ENCODE measurements at regions not wholly inside any gene's neighbourhood (a gene's known extent, or its start where the extent isn't known, plus 50 kb on each side); places are given as distances from the start of the nearest gene placed in this dataset.

DNA sequence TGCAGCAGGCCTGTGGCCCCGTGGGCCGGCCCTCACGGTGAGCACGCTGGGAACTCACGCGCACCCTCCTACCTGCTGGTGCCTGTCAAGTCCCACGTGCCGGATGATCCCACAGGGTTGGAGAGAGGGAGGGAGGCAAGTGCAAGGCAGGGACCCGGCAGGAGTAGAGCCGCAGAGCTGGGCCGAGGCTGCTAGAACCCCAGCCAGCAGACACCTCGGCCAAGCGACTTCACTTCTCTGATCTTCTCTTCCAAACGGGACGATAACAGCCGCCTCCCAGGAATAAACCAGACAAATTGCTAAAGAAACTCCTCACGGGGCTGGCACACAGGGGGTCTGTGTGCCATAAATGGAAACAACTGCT lies 1232.8 kb downstream of the TBC1D22A start:
- no peak for DNase-seq

DNA sequence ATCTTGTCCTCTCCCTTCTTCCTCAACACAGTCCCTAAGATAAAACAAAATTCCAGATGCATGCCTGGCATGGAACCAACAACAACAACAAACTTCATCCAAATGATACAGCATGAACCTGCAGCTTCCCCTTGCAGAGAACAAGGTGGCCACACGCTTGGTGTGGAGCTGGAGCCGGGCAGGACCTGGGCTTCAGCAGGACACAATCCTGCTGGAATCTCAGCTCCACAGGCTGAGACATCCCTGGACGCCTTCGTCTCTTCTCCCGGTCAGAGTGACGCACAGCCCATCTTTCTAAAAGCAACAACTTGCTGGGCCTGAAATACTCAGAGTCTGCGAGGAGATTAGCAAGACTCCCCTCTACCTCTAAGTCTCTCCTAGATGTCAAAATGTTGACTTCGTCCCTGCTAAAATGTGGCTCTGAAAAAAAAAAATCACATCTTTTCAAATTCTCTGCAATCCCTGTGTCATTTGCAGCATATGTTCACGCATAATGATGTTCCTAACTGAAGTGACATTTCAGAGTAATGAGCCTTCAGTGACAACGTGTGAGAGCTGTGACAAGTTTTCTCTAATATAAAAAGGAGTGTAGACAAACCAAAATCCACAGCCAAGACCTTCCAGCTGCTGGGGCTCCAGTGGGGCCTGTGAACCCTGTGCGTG lies 1232.3 kb downstream of the TBC1D22A start:
- DNase-seq: no peak

DNA sequence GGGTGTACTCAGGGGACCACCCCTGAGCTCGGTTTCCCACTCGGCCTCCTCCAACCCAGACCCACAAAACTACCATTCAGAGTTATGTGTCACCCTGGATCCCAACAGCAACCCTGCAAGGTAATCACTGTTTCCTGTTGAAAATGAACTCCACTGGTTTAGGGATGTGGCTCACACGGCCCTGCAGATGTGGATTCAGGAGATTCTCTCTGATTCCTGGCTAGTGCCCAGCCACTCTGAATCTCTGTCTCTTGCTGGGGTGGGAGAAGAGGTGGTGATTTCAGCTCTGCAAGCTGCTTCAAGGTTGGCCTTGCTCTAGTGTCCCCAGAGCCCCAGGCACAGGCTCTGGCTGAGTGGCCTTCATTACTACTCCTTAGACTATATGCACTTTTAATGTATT lies 1231.6 kb downstream of the TBC1D22A start:
- no peak for DNase-seq

DNA sequence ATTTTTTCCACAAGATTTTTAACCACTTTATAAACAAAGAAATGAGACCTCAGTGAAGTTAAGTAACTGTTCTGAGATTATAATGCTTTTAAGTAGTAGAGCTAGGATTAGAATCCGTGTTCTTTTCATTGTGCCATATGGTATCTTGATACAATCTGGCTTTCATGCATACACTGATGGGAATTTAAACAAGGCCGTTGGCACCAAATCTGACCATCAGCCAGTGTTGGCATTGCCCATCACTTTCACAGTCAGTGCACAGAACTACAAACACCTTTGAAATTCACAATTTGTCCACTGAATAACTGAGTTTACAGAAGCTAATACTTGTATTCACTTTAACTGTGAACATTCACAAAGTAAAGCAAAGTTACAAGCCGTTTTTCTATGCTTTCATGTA lies 1228.0 kb downstream of the TBC1D22A start:
- DNase-seq: no peak

DNA sequence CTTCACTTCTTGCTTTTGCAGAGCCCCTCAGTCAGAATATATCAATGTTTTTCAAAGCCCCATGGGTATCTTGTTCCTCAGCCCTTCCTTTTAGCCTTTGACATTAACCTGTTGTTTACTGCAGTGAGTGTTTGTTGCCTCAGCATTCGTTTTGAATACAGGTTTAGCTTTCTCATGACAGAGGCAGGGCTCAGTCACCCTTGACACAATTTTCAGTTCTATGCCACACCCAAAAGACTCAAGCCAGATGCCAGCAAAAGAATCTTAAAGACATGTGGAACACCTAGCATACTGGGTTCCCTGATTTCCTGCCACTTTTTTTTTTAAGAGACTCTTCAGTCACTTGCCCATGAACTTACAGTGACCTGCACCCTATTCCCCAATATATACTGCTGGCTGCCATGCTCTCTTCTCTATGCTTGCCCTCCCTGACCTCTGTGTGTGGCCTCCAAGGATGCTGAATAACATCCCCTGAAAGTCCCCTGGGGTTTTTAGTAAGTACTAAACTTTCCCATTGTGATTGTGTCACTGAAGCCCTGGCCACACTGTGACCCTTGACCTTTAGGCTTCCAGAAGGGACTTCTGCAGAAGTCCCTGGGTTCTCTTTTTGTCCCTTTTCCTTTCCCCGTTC lies 1225.5 kb downstream of the TBC1D22A start:
- DNase-seq: no peak

DNA sequence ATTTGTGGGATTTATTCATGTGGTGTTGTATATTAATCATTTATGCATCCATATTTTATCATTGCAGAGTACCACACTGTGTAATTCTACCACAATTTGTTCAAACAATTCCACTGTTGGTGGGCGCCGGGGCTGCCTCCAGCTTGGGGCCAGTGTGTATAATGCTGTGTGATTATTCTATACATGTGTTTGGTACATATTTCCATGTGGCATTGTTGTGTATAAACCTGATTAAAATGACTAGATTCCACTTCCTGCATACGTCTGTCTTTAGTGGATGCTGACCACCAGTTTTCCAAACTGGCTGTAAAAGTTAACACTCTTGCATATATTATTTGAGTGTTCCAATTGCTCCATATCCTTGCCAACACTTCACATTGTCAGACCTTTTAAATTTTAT lies 1213.8 kb downstream of the TBC1D22A start:
- no peak for DNase-seq

DNA sequence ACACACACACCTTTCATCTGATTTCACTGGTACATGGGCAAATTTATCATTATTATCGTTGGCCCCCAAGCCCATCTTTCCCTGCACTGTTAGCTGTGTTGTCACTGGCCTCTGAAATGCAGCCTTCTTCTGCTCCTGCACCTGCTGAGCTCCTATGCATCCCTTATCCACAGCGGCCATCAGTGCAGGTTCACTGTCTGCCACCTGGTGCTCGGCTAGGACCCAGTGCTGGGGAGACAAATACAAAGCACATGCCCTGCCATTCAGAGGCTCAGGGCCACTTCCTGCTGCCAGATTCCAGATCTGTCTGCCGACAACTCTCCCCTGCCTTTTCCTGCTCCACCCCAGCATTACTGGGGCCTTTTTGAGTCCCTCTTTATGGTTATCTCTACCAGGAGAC lies 1205.4 kb downstream of the TBC1D22A start:
- DNase-seq: no peak

DNA sequence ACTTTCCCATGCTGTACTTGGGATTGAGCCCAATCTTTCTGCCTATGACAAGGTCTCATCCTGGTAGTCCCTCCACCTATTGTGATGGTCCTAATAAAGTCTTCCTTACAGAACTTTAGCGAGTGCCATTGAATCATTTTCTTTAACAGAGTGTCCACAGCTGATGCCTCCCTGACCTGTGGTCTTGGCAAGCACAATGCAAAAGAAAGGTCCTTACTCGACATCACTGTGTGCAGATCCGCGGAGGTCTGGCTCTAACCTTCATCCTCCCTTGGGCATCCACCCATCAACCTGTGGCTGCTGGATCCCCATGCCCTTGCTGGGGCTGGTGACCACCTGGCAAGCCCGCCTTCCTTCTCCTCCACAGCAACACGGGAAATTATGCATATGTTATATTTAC lies 1203.9 kb downstream of the TBC1D22A start:
- DNase-seq: no peak

DNA sequence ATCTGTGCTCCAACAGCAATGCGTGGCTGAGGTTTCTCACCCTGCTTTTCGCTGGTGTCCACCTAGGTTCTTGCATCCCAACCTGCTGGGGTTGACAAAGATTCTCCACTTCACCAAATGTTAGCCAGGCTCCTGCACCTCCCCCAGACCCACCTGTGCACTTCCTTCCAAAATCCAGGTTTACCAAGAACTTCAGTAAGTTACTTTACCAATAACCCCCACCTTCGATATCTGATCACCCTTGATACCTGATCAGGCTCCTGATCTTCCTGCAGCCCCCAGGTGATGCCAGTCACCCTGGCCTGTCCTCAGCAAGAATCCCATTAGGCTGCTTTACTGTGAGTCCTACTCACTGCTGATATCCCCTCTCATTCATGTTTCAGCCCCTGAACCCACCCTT lies 1203.4 kb downstream of the TBC1D22A start:
- no peak for DNase-seq

DNA sequence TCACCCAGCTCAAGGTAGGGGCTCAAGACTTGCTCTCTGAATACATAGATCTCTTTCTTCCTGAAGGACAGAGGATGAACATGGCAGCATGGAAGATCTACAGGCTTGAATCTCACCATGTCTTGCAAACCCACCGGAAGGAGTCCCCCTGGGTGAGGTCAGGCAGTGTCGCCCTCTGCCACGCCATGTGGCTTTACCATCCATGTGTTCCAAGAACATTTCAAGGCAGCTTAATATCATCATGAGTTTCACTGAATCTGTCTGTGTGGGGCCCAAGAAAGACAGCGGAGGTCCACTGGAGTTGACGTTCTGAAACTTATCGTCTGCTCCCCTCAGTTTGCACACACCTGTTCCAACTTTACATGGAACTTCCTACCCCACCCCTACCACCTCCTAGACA lies 1202.6 kb downstream of the TBC1D22A start:
- no peak for DNase-seq

DNA sequence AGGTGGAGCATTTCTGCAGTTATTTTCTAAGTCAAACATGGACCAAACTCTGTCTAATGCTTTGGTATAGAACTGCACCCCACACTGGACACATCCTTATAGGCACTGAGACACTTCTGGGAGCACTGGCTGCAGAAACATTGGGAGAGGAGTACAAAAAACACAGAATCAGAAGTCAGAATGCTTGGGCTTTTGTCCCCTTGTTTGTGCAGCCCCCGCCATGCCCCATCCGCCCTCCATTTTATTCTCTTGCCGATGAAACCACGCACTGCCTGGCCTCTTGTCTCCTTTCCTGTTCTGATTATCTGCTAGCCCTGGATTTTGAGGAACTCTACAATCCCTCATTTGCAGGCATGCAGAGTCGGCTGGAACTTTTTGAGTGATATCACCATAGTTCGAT lies 1201.2 kb downstream of the TBC1D22A start:
- no peak for DNase-seq

DNA sequence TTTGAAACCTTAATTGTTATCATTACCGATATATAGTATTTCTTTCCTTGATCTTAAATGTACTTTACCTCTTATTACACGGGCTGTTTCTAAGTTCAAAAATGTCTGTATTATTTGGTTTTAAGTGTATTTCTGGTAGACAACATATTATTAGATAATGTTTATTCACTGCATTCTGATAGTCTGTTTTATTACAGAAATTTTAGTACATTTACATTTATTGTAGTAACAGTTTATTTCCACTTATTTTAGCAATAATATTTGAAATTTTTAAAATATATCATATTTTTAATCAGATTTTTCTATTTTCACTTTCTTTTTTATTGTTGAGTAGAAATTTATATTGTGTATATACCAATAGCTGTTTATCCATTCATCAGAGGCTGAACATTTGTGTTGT lies 1195.2 kb downstream of the TBC1D22A start:
- DNase-seq: no peak

DNA sequence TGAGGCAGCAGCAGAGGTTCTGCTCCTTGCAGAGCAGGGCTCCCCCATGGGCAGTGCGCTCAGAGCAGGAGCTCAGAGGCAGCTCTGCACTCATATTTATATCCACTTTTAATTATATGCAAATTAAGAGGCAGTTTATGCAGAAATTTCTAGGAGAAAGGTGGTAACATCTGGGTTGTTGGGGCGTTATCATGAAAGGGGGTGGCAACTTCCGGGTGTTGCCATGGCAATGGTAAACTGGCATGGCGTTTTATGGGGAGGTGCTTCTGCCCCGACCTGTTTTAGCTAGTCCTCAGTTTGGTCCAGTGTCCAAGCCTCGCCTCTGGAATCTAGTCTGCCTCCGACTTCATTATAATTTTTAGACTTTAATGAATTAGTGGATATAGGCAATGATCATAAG lies 1191.7 kb downstream of the TBC1D22A start:
- DNase-seq: no peak

DNA sequence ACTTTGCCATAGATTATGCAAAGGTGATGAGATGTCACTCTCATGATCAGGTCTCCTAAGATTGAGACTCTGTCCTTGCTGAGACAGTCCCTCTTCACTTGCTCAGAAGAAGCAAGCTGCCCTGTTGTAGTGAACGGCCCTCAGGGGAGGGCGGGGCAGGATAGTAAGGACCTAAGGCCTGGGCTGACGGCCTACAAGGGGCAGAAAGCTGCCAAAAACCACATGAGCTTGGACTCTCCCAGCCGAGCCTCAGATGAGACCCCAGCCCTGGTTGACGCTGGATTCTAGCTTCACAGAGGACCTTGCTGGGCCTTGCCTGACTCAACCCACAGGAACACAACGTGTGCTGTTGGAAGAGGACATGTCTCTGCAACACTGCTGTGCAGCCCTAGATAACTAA lies 1182.5 kb downstream of the TBC1D22A start:
- no peak for DNase-seq

DNA sequence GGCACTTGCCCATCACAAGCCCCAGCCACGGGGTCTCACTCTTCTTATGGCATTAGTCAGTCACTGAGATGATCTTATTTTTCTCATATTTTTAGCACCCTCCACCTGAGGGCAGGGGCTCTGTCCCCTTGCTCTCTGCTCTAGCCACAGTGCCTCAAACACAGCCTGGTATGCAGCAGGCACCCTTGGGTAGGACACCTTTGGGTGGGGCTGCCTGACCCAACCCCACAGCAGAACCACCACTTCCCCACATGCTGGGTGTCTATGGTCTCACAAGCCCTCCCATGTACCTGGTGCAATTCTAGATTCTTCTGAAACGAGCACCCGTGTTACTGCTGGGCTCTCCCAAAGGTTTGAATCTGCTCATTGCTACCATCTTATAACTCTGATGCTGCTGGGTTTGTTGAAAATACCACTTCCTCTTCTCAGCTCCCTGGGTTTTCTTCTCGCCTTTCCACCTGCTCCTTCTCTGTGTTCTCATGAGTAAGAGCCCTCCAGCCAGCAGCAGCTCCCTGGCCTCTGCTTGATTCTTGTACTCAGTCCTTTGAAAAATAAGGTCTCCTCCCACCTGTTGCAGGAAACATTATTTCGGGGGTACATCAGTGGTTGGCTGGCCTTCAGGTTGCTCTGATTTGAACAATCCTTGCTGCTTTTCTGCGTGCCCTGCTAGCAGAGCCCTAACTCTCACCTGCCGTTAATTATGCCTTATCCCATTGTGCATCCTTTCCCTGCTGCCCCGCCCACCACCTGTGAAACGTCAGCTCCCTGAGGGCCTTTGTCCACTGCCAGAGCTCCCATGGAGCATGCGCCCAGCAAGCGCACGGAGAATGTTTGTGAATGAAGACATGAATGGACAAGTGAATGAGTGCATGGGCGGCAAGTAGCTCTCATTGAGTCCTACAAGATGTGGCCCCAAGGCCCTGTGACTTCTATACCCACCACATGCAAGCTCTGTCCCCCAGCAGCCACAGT lies 1181.6 kb downstream of the TBC1D22A start:
- no peak for DNase-seq

DNA sequence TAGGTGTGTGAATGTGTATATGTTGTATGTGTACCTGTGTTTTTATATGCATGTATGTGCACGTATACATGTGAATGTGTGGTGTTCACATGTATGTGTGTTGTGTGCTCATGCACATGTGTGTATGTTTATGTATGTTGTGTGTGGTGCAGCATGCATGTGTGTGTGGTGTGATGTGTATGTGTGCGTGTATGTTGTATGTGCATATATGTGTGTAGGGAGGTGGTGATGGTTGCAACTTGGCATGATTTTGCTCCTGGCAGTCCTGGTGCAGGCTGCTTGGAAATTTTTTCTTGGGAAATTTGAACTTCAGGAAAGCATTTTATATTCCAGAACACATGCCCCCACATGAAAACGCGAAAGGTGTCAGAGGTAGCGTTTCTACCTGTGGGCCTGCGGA lies 1177.8 kb downstream of the TBC1D22A start:
- no peak for DNase-seq

DNA sequence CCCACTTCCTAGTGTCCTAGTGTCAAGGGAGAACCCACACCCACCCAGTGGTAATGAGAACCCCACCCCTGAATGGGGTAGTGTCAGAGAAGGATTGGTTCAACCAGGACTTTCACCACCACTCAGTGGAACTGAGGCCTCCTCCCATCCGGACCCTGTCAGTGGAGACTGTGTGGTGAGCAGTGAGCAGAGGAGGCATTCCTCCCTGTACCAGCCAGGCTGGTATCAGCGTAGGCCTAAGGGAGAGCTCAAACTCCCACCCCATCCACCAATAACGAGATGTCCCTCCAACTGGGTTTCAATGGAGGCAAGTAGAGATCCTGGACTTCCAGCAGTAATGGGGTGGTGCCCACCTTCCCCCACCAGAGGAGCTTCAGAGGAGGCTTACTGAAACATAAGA lies 1171.4 kb downstream of the TBC1D22A start:
- DNase-seq: no peak

DNA sequence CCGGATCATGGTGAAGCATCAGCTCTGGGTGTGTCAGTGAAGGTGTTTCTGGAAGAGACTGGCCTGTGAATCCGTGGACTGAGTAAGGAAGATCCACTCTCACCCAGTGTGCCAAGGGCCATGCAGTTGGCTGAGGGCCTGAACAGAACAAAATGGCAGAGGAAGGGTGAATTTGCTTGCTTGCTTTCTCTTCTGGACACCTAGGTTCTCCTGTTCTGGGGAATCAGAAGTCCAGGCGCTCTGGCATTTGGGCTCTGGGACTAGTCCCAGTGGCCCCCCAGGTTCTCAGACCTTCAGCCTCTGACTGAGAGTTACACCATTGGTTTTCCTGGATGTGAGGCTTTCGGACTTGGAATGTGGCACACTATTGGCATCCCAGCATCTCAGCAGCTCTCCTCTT lies 1170.8 kb downstream of the TBC1D22A start:
- no peak for DNase-seq

DNA sequence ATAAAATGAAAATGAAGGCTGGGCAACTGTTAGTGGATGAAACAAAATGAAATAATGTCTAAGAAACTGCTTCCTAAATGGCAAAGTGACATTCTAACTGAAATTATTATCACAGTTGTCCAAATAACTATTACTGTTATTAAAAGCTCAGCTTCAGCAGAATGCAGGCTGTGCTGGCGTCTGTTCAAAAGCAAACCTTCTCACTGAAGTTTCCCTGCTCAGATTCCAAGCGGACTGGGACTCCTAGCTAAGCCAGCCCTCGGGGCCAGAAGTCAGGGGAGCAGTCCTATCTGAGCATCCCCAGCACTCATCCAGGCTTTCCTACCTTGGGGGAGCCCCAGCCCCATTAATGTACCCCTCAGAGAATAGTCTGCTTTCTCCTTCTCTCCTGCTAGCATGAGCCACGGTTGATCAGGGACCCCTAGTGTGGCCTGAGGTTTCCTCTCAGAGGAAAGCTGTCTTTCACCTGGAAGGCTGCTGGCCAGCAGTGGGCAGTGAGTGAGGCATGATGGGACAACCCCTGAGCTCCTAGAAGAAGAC lies 1167.3 kb downstream of the TBC1D22A start:
- DNase-seq: no peak

DNA sequence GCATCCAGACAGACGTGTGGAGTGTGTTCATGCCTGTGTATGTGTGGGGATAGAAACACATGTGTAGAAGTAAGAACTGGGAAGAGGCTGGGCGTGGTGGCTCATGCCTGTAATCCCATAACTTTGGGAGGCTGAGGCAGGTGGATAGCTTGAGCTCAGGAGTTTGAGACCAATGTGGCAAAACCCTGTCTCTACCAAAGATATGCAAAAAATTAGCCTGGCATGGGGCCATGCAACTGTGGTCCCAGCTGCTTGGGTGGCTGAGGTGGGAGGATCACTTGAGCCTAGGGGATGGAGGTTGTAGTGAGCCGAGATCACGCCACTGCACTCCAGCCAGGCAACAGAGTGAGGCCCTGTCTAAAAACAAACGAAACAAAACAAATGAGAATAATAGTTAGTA lies 1166.6 kb downstream of the TBC1D22A start:
- DNase-seq: no peak

DNA sequence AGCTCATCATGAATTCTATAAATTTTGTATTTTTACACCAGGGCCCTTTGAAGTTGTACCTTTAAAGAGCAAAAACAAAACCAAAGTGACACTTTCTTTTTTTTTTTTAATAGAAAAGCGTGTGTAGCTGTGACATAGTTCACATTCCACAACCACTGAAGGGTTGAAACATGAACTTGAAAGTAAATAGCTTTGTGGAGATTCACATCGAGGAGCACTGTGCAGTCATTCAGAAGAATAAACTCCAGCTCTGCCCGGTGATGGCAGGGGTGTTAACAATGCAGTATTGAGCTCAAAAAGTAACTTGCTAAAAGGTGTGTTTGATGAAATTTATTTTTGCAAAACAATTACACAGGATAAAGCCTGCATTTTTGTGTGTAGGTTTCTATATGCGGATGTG lies 1166.2 kb downstream of the TBC1D22A start:
- no peak for DNase-seq

DNA sequence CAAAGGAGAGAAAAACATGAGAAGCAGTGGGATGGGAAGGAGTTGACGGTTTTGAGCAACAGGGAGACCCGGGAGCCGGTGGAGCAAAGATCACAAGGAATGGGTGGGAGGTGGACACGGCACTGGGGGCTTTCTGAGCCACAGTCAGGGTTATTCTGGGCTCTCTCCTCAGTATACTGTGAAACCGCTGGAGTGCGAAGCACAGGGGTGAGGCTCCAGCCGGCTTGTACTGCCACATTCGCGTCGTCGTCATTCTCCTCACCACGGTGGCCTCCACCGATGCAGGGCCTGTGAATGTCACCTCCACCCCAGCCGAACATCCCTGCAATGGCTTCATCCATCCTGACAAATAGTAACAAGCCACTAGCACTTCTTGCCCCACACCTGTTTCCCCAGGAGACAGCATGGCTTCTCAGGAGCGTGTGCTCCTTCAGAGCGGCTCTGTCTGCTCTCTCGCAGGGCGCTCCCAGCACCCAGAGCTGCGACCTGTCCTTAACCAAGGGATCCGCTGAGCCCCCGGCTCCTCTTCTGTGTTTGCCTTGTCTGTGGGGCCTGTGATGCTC lies 1165.3 kb downstream of the TBC1D22A start:
- DNase-seq: no peak

DNA sequence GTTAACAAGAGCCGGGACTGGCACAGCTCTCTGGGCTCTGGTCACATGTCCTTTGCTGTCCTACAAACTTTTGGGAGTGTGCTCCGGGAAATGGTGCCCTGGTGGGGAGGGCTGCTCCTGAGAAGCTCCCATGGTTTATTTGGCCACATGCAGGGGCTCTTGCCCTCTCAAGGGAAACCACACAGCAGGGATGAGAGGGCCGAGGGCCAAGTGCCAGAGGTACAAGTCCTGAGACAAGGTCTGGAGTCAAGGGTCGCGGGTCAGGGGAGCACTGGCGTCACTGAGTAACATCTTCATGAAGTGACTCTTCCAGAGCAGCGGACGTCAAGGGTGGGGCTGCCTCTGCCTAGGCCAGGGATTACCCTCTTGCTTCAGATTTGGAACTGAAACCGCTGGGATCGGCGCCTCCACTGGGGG lies 1160.6 kb downstream of the TBC1D22A start:
- no peak for DNase-seq
